Ascending aorta (tissue), 2 donors: ENCODE measurements at regions not wholly inside any gene's neighbourhood (a gene's known extent, or its start where the extent isn't known, plus 50 kb on each side); places are given as distances from the start of the nearest gene placed in this dataset.

Source experiments
- DNase-seq, 2 donors: peaks; one replicate each; pipeline ENCODE4 v3.0.0-alpha.2; 2019; ENCODE audit warnings: low spot score in 2 of 2
- H3K27ac ChIP-seq, 2 donors: fragments of 200-600 bp; sonication (generic); one replicate each; pipeline ENCODE4 v1.5.1; 2016 to 2017; ENCODE audit warnings: mild to moderate bottlenecking in 1 of 2
- H3K27me3 ChIP-seq: fragments of 200-600 bp; sonication (generic); one replicate; pipeline ENCODE4 v1.5.1; 2017
- H3K36me3 ChIP-seq, 2 donors: fragments of 200-600 bp; sonication (generic); one replicate each; pipeline ENCODE4 v1.5.1; 2016
- H3K4me1 ChIP-seq, 2 donors: fragments of 200-600 bp; sonication (generic); one replicate each; pipeline ENCODE4 v1.5.1; 2016 to 2017; ENCODE audit warnings: mild to moderate bottlenecking in 1 of 2
- H3K4me3 ChIP-seq, 2 donors: fragments of 200-600 bp; sonication (generic); one replicate each; pipeline ENCODE4 v1.5.1; 2016 to 2017; ENCODE audit warnings: mild to moderate bottlenecking in 1 of 2
- H3K9me3 ChIP-seq, 2 donors: fragments of 200-600 bp; sonication (generic); one replicate each; pipeline ENCODE4 v1.5.1; 2016
- intact Hi-C: fragments of 100-400 bp; cut with DNase I; formaldehyde crosslinking; loops from one replicate; pipeline ENCODE4 v1.15.1; 2023
- TF ChIP-seq, protein P1 (sequence below), 3 experiments: fragments of 200-600 bp in 2 of 3; fragments of 450-650 bp in 1 of 3; sonication (generic) in 2 of 3; IDR thresholded peaks; one replicate each; pipeline ENCODE4 v1.5.1; 2016 to 2019; ENCODE audit warnings: antibody characterized with exemption in 3 of 3, mild to moderate bottlenecking in 1 of 3, moderate library complexity in 1 of 3

DNA sequence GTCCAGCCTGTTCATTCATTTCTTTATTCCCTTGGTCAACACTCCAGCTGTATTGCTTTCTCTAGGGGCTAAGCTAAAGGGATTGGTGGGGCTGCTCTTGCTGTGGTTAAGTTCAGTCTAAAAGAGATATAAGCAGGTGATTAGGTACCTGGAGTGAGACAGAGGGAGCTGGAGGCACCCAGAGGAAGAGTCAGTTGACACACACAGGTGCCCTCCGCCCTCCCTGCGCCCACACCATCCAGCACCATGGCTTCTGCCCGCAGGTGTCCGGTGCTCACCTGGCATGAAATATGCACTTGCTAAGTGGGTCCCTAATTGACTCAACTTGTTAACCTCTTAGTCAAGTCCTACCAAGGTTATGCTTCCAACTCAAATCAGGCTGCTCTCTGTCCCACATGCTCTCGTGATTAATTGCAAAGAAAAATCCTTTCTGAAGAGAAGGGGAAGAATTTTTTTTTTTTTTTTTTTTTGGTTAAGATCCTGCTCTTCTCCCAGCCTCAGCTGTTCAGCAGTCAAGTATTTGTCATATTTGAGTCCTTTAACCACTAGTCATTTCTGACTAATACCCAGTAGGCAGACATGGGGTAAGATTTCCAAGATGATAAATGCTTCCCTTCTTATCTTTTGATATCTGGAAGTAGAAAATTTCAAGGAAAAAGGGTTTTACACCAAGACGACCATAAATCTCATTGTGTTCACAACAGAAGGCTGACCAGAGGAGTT, 199.8 kb upstream of the WSCD1 start:
- intact Hi-C loops = no loop called here
- H3K4me1 ChIP-seq = no peaks in the 10 kb centered on the region
- H3K36me3 ChIP-seq = no peaks in the 10 kb centered on the region
- H3K27ac ChIP-seq = no peak overlapping the region
- TF ChIP-seq, protein P1, sequence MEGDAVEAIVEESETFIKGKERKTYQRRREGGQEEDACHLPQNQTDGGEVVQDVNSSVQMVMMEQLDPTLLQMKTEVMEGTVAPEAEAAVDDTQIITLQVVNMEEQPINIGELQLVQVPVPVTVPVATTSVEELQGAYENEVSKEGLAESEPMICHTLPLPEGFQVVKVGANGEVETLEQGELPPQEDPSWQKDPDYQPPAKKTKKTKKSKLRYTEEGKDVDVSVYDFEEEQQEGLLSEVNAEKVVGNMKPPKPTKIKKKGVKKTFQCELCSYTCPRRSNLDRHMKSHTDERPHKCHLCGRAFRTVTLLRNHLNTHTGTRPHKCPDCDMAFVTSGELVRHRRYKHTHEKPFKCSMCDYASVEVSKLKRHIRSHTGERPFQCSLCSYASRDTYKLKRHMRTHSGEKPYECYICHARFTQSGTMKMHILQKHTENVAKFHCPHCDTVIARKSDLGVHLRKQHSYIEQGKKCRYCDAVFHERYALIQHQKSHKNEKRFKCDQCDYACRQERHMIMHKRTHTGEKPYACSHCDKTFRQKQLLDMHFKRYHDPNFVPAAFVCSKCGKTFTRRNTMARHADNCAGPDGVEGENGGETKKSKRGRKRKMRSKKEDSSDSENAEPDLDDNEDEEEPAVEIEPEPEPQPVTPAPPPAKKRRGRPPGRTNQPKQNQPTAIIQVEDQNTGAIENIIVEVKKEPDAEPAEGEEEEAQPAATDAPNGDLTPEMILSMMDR (IDR thresholded peaks at IDR 0.05) = no peak
- H3K9me3 ChIP-seq = no peaks in the 10 kb centered on the region
- no peak for DNase-seq
- no peaks in the 10 kb centered on the region for H3K27me3 ChIP-seq
- no peak overlapping the region for H3K4me3 ChIP-seq

DNA sequence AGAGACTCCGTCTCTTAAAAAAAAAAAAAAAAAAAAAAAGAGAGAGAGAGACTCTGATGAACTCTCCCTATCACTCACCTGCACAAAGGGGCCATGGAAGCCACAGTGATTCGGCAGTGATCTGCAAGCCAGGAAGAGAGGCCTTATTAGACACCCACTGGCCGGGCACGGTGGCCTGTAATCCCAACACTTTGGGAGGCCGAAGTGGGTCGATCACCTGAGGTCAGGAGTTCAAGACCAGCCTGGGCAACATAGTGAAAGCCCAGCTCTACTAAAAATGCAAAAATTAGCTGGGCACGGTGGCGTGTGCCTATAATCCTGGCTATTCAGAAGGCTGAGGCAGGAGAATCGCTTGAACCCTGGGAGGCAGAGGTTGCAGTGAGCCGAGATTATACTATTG, 198.5 kb upstream of the WSCD1 start:
- Histone ChIP-seq H3K36me3 (no peaks in the 10 kb centered on the region), H3K4me1 (no peaks in the 10 kb centered on the region), H3K4me3 (no peak overlapping the region), H3K27me3 (no peaks in the 10 kb centered on the region), H3K27ac (no peak overlapping the region), H3K9me3 (no peaks in the 10 kb centered on the region)
- intact Hi-C loops = no loop called here
- no peak for DNase-seq
- TF ChIP-seq, protein P1 (IDR thresholded peaks at IDR 0.05) = no peak

DNA sequence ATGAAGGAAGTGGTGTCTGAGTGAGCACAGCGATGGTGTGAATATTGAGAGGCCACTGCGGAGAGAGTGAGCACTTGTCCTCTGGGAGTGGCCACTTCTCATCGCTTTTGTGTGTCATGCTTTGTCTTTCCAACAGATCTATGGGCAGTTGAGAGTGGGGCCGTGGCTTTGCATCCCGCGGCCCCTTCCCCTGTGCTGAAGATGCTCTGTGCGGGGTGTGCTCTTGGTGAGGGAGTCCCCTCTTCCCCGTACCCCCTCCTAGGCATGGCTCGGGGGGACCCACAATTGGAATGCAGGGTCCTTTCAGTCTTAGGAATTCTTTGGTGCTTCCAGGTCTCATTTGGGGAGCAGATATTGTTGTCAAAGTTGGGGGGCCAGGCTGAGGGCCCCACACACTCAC, 197.3 kb upstream of the WSCD1 start:
- Histone ChIP-seq H3K27ac (no peak overlapping the region), H3K36me3 (no peaks in the 10 kb centered on the region), H3K9me3 (no peaks in the 10 kb centered on the region), H3K27me3 (no peaks in the 10 kb centered on the region), H3K4me3 (no peak overlapping the region), H3K4me1 (no peaks in the 10 kb centered on the region)
- DNase-seq = no peak
- intact Hi-C loops = no loop called here
- TF ChIP-seq, protein P1 (IDR thresholded peaks at IDR 0.05) = no peak

DNA sequence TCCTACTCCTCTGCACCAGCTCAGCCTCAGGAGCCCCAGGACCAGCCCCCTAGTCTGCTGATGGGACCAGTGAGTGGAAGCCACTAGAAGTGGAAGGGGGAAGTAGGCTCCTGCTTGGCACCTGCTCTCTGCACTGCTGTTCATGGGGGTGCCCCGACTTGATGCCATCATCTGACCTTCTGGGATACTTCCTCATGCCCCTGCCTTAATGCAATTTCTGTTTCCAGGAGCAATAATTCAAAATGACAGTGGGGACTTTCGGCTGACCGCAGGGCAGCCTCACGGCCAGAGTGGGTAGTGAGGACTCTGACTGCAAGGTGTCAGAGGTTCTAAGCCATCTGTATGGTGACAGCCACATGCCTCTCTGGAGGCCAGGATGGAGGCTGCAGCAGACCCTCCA, 196.4 kb upstream of the WSCD1 start:
- intact Hi-C loops = no loop called here
- Histone ChIP-seq H3K4me3 (no peak overlapping the region), H3K9me3 (no peaks in the 10 kb centered on the region), H3K36me3 (no peaks in the 10 kb centered on the region), H3K27me3 (no peaks in the 10 kb centered on the region), H3K27ac (no peak overlapping the region), H3K4me1 (no peaks in the 10 kb centered on the region)
- TF ChIP-seq, protein P1 (IDR thresholded peaks at IDR 0.05) = no peak
- DNase-seq = no peak

DNA sequence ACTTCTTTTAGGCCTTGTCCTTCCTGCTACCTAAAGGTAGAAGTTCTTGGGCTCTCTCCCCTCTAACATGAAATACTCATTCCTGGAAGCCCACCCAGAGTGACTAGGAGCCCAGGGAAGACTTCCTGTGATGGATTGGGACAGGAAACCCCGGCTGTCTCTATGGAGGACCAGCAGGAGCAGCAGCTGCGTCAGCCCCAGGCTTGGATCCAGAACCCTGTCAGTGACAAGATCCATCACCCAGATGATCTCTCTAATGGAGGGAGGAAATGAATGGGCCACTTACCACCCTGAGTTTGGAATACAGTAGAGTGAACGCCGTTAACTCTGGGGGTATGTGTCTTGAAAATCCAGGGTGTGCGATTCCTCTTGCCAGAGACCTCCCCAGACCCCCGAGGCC, 195.7 kb upstream of the WSCD1 start:
- DNase-seq = no peak
- Histone ChIP-seq H3K27ac (no peak overlapping the region), H3K36me3 (no peaks in the 10 kb centered on the region), H3K4me1 (no peaks in the 10 kb centered on the region), H3K4me3 (no peak overlapping the region), H3K9me3 (no peaks in the 10 kb centered on the region), H3K27me3 (no peaks in the 10 kb centered on the region)
- TF ChIP-seq, protein P1 (IDR thresholded peaks at IDR 0.05) = no peak
- intact Hi-C loops = no loop called here

DNA sequence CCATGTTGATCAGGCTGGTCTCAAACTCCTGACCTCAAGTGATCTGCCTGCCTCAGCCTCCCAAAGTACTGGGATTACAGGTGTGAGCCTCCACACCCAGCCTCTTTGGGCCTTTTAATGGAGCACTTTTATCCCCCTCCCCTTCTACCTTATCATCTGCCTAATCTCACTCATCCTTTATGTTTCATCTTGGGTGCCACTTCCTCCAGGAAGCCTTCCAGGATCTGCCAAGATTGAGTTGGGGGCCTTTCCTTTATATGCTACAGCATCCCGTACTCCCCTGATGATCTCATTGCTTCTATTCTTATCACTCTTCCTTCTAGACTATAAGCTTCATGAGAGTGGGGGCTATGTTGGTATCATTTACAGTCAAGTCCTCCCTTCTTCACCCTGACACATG, 192.8 kb upstream of the WSCD1 start:
- H3K9me3 ChIP-seq = no peaks in the 10 kb centered on the region
- TF ChIP-seq, protein P1 (IDR thresholded peaks at IDR 0.05) = no peak
- no peak overlapping the region for H3K27ac ChIP-seq
- no peaks in the 10 kb centered on the region for H3K36me3 ChIP-seq
- no peaks in the 10 kb centered on the region for H3K27me3 ChIP-seq
- DNase-seq = no peak
- intact Hi-C loops = no loop called here
- no peaks in the 10 kb centered on the region for H3K4me1 ChIP-seq
- H3K4me3 ChIP-seq = no peak overlapping the region
